Neuronal stem cell (in vitro differentiated cells): ENCODE measurements at regions not wholly inside any gene's neighbourhood (a gene's known extent, or its start where the extent isn't known, plus 50 kb on each side); places are given as distances from the start of the nearest gene placed in this dataset.
"Not testable (repeated sequence)": the region's sequence is repeated elsewhere in the genome, so short reads cannot be mapped to it uniquely, and the experiment has no call there.

Source experiments
- DNase-seq: peaks from one replicate; pipeline ENCODE4 v3.0.0-alpha.2; 2013; ENCODE audit warnings: low spot score
- H2AFZ ChIP-seq: one replicate; pipeline ENCODE4 v1.6.1; 2013; ENCODE audit warnings: mild to moderate bottlenecking, low read length, inconsistent platforms
- H2AK5ac ChIP-seq: 2 replicates; pipeline ENCODE4 v1.6.1; 2013; ENCODE audit warnings: low read depth, mild to moderate bottlenecking, inconsistent platforms, low read length, moderate library complexity, mixed read lengths
- H2BK120ac ChIP-seq: 2 replicates; pipeline ENCODE4 v1.6.1; 2013; ENCODE audit warnings: low read depth, mild to moderate bottlenecking, inconsistent platforms, low read length, moderate library complexity, mixed read lengths
- H2BK12ac ChIP-seq: one replicate; pipeline ENCODE4 v1.6.1; 2013; ENCODE audit warnings: low read length, inconsistent platforms
- H2BK15ac ChIP-seq: 2 replicates; pipeline ENCODE4 v1.6.1; 2013; ENCODE audit warnings: mild to moderate bottlenecking, low read length, inconsistent platforms, mixed read lengths
- H2BK5ac ChIP-seq: one replicate; pipeline ENCODE4 v1.6.1; 2013; ENCODE audit warnings: inconsistent platforms, mild to moderate bottlenecking, low read length, moderate library complexity
- H3K14ac ChIP-seq: one replicate; pipeline ENCODE4 v1.6.1; 2013; ENCODE audit warnings: low read length, inconsistent platforms
- H3K18ac ChIP-seq: 2 replicates; pipeline ENCODE4 v1.6.1; 2013; ENCODE audit warnings: low read length, inconsistent platforms
- H3K23ac ChIP-seq: 2 replicates; pipeline ENCODE4 v1.6.1; 2013; ENCODE audit warnings: low read depth, mild to moderate bottlenecking, mixed read lengths, low read length, inconsistent platforms; ENCODE audit not compliant: poor library complexity
- H3K27ac ChIP-seq: replicated peaks from 3 replicates; pipeline ENCODE4 v1.5.1; 2013; ENCODE audit warnings: low read length, inconsistent platforms
- H3K27me3 ChIP-seq, 3 experiments: 2 replicates each; pipeline ENCODE4 v1.6.1; 2013; ENCODE audit warnings: low read length in 3 of 3, mild to moderate bottlenecking in 2 of 3, inconsistent platforms in 1 of 3, low read depth in 1 of 3, mixed read lengths in 1 of 3, moderate library complexity in 1 of 3; ENCODE audit not compliant: control insufficient read depth in 3 of 3, insufficient read depth in 3 of 3
- H3K36me3 ChIP-seq, 2 donors: replicated peaks in 1 of 2; 2 replicates each; pipeline ENCODE4 v1.6.1; 2013; ENCODE audit warnings: low read length in 2 of 2; ENCODE audit not compliant: control insufficient read depth in 2 of 2, insufficient read depth in 2 of 2
- H3K4ac ChIP-seq: 2 replicates; pipeline ENCODE4 v1.6.1; 2013; ENCODE audit warnings: inconsistent platforms, mild to moderate bottlenecking, low read length, moderate library complexity
- H3K4me1 ChIP-seq, 2 donors: 1 replicate in 1 of 2; 2 replicates in 1 of 2; pipeline ENCODE4 v1.6.1; 2013; ENCODE audit warnings: low read length in 2 of 2, low read depth in 1 of 2; ENCODE audit not compliant: control insufficient read depth in 2 of 2, insufficient read depth in 1 of 2
- H3K4me2 ChIP-seq: one replicate; pipeline ENCODE4 v1.6.1; 2013; ENCODE audit warnings: mild to moderate bottlenecking, low read length, inconsistent platforms; ENCODE audit not compliant: insufficient read depth, poor library complexity, severe bottlenecking
- H3K4me3 ChIP-seq, 2 donors: 2 replicates each; pipeline ENCODE4 v1.5.1; 2013; ENCODE audit warnings: low read length in 2 of 2, mild to moderate bottlenecking in 2 of 2, inconsistent platforms in 1 of 2, moderate library complexity in 1 of 2
- H3K79me1 ChIP-seq: one replicate; pipeline ENCODE4 v1.6.1; 2013; ENCODE audit warnings: low read depth, mild to moderate bottlenecking, inconsistent platforms, low read length, moderate library complexity
- H3K9ac ChIP-seq: one replicate; pipeline ENCODE4 v1.6.1; 2013; ENCODE audit warnings: mild to moderate bottlenecking, low read depth, low read length, inconsistent platforms; ENCODE audit not compliant: poor library complexity
- H3K9me3 ChIP-seq, 2 donors: replicated peaks in 1 of 2; 2 replicates each; pipeline versions ENCODE3 to v1.6.1; 2013; ENCODE audit warnings: low read length in 2 of 2, mild to moderate bottlenecking in 2 of 2, inconsistent platforms in 1 of 2, low read depth in 1 of 2, mixed read lengths in 1 of 2, moderate library complexity in 1 of 2; ENCODE audit not compliant: control insufficient read depth in 2 of 2, insufficient read depth in 1 of 2
- H4K8ac ChIP-seq: one replicate; pipeline ENCODE4 v1.6.1; 2013; ENCODE audit warnings: low read depth, mild to moderate bottlenecking, inconsistent platforms, low read length, moderate library complexity
- H4K91ac ChIP-seq: one replicate; pipeline ENCODE4 v1.6.1; 2013; ENCODE audit warnings: low read length, low read depth, mild to moderate bottlenecking, inconsistent platforms; ENCODE audit not compliant: poor library complexity
- WGBS, 2 donors: extraction: QIAGEN DNeasy Blood & Tissue Kit; methylation state at CpG; one replicate each; pipeline ENCODE4 v1.1.7; 2013; ENCODE audit warnings: missing lambda C conversion rate in 2 of 2, mixed read lengths in 1 of 2; ENCODE audit not compliant: insufficient read length in 2 of 2, insufficient replicate concordance in 1 of 2; ENCODE audit errors: extremely low coverage in 2 of 2; 5-methylcytosine and 5-hydroxymethylcytosine counted together

GRCh38 chr10:27311809-27312208, 71.2 kb upstream of the ACBD5 start:
- not testable (repeated sequence) for H3K9me3 ChIP-seq, DNase-seq, H2AFZ ChIP-seq, H3K4me2 ChIP-seq, H3K27me3 ChIP-seq, H2BK15ac ChIP-seq, H3K4me1 ChIP-seq, H3K79me1 ChIP-seq, H2BK120ac ChIP-seq, H3K9ac ChIP-seq, H2BK5ac ChIP-seq, H3K4ac ChIP-seq, H3K23ac ChIP-seq, H3K14ac ChIP-seq, H2BK12ac ChIP-seq, H3K4me3 ChIP-seq, H3K36me3 ChIP-seq, H3K27ac ChIP-seq, H4K8ac ChIP-seq, H2AK5ac ChIP-seq, H4K91ac ChIP-seq, H3K18ac ChIP-seq
- WGBS, 2 donors = no CpG with 5 or more reads among the region's 20 CpGs

- not testable (repeated sequence) for H2BK5ac ChIP-seq, H2BK120ac ChIP-seq, H4K8ac ChIP-seq, H3K4me3 ChIP-seq, H2AK5ac ChIP-seq, H3K23ac ChIP-seq, H3K9me3 ChIP-seq, H3K36me3 ChIP-seq, H3K79me1 ChIP-seq, H2BK12ac ChIP-seq, H4K91ac ChIP-seq, H3K14ac ChIP-seq, H3K18ac ChIP-seq, H3K4ac ChIP-seq, H3K27me3 ChIP-seq, H2AFZ ChIP-seq, DNase-seq, H3K4me1 ChIP-seq, H3K27ac ChIP-seq, H3K4me2 ChIP-seq, H3K9ac ChIP-seq, H2BK15ac ChIP-seq
- no CpG with 5 or more reads among the region's 4 CpGs for WGBS, 2 donors
Measured at GRCh38 chr10:27298522-27298850, 57.9 kb upstream of the ACBD5 start.

- Histone ChIP-seq H3K36me3 (no peaks in the 10 kb centered on the region), H3K9ac (no peak overlapping the region), H3K79me1 (no peaks in the 10 kb centered on the region), H3K27ac (no peak overlapping the region), H3K18ac (no peak overlapping the region), H3K4me2 (no peak overlapping the region), H3K14ac (no peak overlapping the region), H2BK15ac (no peak overlapping the region), H4K8ac (no peak overlapping the region), H2BK12ac (no peak overlapping the region), H2BK5ac (no peak overlapping the region), H3K23ac (no peak overlapping the region), H2BK120ac (no peak overlapping the region), H3K4me3 (no peak overlapping the region), H3K4me1 (no peaks in the 10 kb centered on the region), H2AK5ac (no peak overlapping the region), H2AFZ (no peak overlapping the region), H3K27me3 (no peaks in the 10 kb centered on the region), H3K4ac (no peak overlapping the region), H4K91ac (no peak overlapping the region), H3K9me3 (no peaks in the 10 kb centered on the region)
- no CpG with 5 or more reads among the region's 6 CpGs for WGBS, 2 donors
- DNase-seq = no peak
Measured at GRCh38 chr10:27297844-27298521, 57.4 kb upstream of the ACBD5 start.

DNA sequence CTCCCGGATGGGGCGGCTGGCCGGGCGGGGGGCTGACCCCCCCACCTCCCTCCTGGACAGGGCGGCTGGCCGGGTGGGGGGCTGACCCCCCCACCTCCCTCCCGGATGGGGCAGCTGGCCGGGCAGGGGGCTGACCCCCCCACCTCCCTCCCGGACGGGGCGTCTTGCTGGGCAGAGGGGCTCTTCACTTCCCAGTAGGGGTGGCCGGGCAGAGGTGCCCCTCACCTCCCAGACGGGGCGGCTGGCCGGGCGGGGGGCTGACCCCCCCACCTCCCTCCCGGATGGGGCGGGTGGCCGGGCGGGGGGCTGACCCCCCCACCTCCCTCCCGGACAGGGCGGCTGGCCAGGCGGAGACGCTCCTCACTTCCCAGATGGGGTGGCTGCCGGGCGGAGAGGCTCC, 55.7 kb upstream of the ACBD5 start:
- H3K4me2 ChIP-seq, H3K27ac ChIP-seq, H2AK5ac ChIP-seq, H3K4me3 ChIP-seq, DNase-seq, H2AFZ ChIP-seq, H2BK15ac ChIP-seq, H4K91ac ChIP-seq, H3K4me1 ChIP-seq, H3K27me3 ChIP-seq, H4K8ac ChIP-seq, H3K23ac ChIP-seq, H3K9me3 ChIP-seq, H3K36me3 ChIP-seq, H3K14ac ChIP-seq, H3K4ac ChIP-seq, H2BK12ac ChIP-seq, H3K18ac ChIP-seq, H2BK120ac ChIP-seq, H2BK5ac ChIP-seq, H3K79me1 ChIP-seq, H3K9ac ChIP-seq: not testable (repeated sequence)
- no CpG with 5 or more reads among the region's 26 CpGs for WGBS, 2 donors
